ENCODE measurements at regions not wholly inside any gene's neighbourhood (a gene's known extent, or its start where the extent isn't known, plus 50 kb on each side); places are given as distances from the start of the nearest gene placed in this dataset.
"Not testable (repeated sequence)": the region's sequence is repeated elsewhere in the genome, so short reads cannot be mapped to it uniquely, and the experiment has no call there.

GRCh38 chr10:59002011-59002410, 174.4 kb upstream of the PHYHIPL start:
- no peak for DNase-seq

GRCh38 chr10:59003203-59003602, 173.2 kb upstream of the PHYHIPL start:
- no peak for DNase-seq

- DNase-seq = no peak
These were observed 172.1 kb upstream of the PHYHIPL start for GRCh38 chr10:59004392-59004791.

- DNase-seq = no peak
These were observed 169.7 kb upstream of the PHYHIPL start for GRCh38 chr10:59006511-59007306.

- no peak for DNase-seq
These were observed 169.0 kb upstream of the PHYHIPL start for GRCh38 chr10:59007307-59008025.

GRCh38 chr10:59008452-59008851, 168.0 kb upstream of the PHYHIPL start:
- DNase-seq = no peak

GRCh38 chr10:59011972-59012632, 164.3 kb upstream of the PHYHIPL start:
- DNase-seq = no peak

- DNase-seq = no peak
These were observed 163.6 kb upstream of the PHYHIPL start for GRCh38 chr10:59012839-59013238.

- no peak for DNase-seq
These were observed 160.4 kb upstream of the PHYHIPL start for GRCh38 chr10:59016043-59016442.

- no peak for DNase-seq
These were observed 157.5 kb upstream of the PHYHIPL start for GRCh38 chr10:59018977-59019376.

- DNase-seq = no peak
These were observed 156.8 kb upstream of the PHYHIPL start for GRCh38 chr10:59019603-59020002.

- no peak for DNase-seq
These were observed 155.9 kb upstream of the PHYHIPL start for GRCh38 chr10:59020502-59020901.

- no peak for DNase-seq
These were observed 150.3 kb upstream of the PHYHIPL start for GRCh38 chr10:59025981-59026765.

GRCh38 chr10:59027975-59028655, 148.3 kb upstream of the PHYHIPL start:
- DNase-seq = no peak

GRCh38 chr10:59033622-59034021, 142.8 kb upstream of the PHYHIPL start:
- DNase-seq = no peak

- DNase-seq = no peak
These were observed 140.0 kb upstream of the PHYHIPL start for GRCh38 chr10:59036311-59037017.

- no peak for DNase-seq
These were observed 139.4 kb upstream of the PHYHIPL start for GRCh38 chr10:59037018-59037389.

- DNase-seq = no peak
These were observed 138.9 kb upstream of the PHYHIPL start for GRCh38 chr10:59037506-59037905.

- not testable (repeated sequence) for DNase-seq
These were observed 133.1 kb upstream of the PHYHIPL start for GRCh38 chr10:59043358-59043757.

- DNase-seq = no peak
These were observed 129.3 kb upstream of the PHYHIPL start for GRCh38 chr10:59047180-59047579.

- DNase-seq = no peak
These were observed 128.4 kb upstream of the PHYHIPL start for GRCh38 chr10:59047957-59048618.
